ENCODE measurements at regions not wholly inside any gene's neighbourhood (a gene's known extent, or its start where the extent isn't known, plus 50 kb on each side); places are given as distances from the start of the nearest gene placed in this dataset.

DNA sequence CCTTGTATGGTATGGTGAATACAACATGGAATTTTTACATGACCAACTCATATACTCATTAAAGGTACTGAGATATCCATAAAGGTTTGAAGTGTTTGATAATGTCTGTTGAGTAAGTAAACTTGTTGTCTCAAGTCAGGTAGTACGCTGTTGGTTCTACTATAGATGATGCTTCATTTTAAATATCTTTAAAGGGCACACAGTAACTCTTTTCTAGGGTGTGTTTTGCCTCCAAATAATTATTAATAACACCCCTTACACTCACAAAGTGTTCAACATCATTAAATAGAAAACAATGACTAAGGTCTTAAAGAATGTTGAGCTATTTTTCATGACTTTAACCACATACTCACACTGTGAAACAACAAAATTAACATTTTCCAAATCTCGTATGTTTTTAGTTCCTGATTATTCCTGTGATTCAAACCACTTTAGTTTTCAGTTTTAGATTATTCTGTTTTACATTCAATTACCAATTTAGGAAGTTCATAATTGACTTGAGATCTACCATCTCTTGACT is 220.0 kb upstream of the NANOGP8 start:
- H3K27ac ChIP-seq (ENCODE audit: low read length): no peak overlapping the region
- H3K4me1 ChIP-seq (ENCODE audit: control insufficient read depth, insufficient read depth, low read length): peaks cover 3% of the 10 kb centered on the region
- H3K9me3 ChIP-seq (ENCODE audit: control insufficient read depth in 2 of 2, low read length in 2 of 2): no peaks in the 10 kb centered on the region

DNA sequence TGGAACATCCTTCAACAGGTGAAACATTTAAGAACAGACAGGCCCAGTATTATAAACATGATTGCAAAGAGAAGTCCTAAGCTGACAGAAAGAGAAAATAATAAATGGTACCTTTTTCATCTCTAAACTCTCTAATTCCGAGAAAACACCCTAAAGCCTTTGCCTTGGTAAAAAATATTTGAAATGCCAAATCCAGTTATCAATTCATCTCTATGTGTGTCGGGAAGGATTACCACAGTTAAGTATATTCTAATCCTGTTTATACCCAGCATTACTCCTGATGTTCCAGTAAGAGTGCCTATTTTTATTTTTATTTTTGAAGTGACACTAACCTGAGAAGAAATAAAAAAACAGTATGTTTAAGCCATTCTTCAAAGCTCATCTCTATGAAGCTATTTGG is 219.3 kb upstream of the NANOGP8 start:
- H3K27me3 ChIP-seq (ENCODE audit: control insufficient read depth in 1 of 2, insufficient read depth in 2 of 2, low read length in 2 of 2): no peaks in the 10 kb centered on the region
- no peak overlapping the region for H3K27ac ChIP-seq (ENCODE audit: low read length)
- H3K9ac ChIP-seq (ENCODE audit: low read length in 2 of 2): no peak overlapping the region
- H3K4me3 ChIP-seq (ENCODE audit: low read length in 2 of 2): no peak overlapping the region
- H3K36me3 ChIP-seq (ENCODE audit: control insufficient read depth in 2 of 2, insufficient read depth in 2 of 2, low read length in 2 of 2): no peaks in the 10 kb centered on the region
- no peaks in the 10 kb centered on the region for H3K9me3 ChIP-seq (ENCODE audit: control insufficient read depth in 2 of 2, low read length in 2 of 2)
- H3K4me1 ChIP-seq (ENCODE audit: control insufficient read depth, insufficient read depth, low read length): peaks cover 3% of the 10 kb centered on the region

More for the DNA sequence above, 220.0 kb upstream of the NANOGP8 start:
- Histone ChIP-seq H3K9ac (ENCODE audit: low read length in 2 of 2) (no peak overlapping the region), H3K4me3 (ENCODE audit: low read length in 2 of 2) (no peak overlapping the region), H3K36me3 (ENCODE audit: control insufficient read depth in 2 of 2, insufficient read depth in 2 of 2, low read length in 2 of 2) (no peaks in the 10 kb centered on the region), H3K27me3 (ENCODE audit: control insufficient read depth in 1 of 2, insufficient read depth in 2 of 2, low read length in 2 of 2) (no peaks in the 10 kb centered on the region)

DNA sequence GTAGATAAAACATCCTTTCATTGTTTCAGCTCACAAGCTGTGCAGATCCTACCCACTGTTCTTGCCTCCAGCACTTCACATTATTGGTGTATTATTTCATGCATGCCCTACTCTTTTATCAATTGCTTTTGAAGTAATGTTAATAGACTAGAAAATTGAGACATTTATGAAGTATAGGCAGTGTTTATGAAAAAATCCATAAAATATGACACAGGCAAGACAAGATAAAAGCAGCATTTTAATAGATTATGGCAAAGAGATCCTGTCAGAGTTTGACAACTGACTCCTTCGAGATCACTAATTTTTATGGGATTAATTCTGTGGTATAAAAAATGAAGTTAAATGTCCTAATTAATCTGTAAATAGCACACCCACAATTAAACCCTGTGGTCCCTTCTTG is 217.2 kb upstream of the NANOGP8 start:
- Histone ChIP-seq H3K9ac (ENCODE audit: low read length in 2 of 2) (no peak overlapping the region), H3K27me3 (ENCODE audit: control insufficient read depth in 1 of 2, insufficient read depth in 2 of 2, low read length in 2 of 2) (no peaks in the 10 kb centered on the region), H3K27ac (ENCODE audit: low read length) (no peak overlapping the region), H3K4me3 (ENCODE audit: low read length in 2 of 2) (no peak overlapping the region), H3K36me3 (ENCODE audit: control insufficient read depth in 2 of 2, insufficient read depth in 2 of 2, low read length in 2 of 2) (no peaks in the 10 kb centered on the region), H3K9me3 (ENCODE audit: control insufficient read depth in 2 of 2, low read length in 2 of 2) (no peaks in the 10 kb centered on the region), H3K4me1 (ENCODE audit: control insufficient read depth, insufficient read depth, low read length) (peaks cover 3% of the 10 kb centered on the region)

DNA sequence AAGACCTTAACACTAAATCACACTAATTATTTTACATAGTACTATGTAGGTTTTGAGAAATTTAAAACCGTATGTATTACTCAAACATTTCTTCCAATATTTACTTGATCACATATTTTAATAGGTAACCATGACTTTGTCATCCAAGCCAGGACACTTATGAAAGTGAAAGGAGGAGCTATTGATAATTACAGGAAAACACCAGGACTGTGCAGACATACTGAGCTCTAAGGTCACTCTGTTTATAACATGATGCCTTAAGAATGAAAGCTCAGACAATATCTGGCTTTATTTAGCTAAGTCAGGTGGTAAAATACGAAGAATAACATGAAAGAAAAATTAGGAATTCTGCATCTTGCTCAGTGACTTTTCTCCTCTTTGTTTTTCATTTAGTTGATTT is 216.0 kb upstream of the NANOGP8 start:
- no peaks in the 10 kb centered on the region for H3K9me3 ChIP-seq (ENCODE audit: control insufficient read depth in 2 of 2, low read length in 2 of 2)
- no peaks in the 10 kb centered on the region for H3K36me3 ChIP-seq (ENCODE audit: control insufficient read depth in 2 of 2, insufficient read depth in 2 of 2, low read length in 2 of 2)
- no peaks in the 10 kb centered on the region for H3K4me1 ChIP-seq (ENCODE audit: control insufficient read depth, insufficient read depth, low read length)
- no peak overlapping the region for H3K27ac ChIP-seq (ENCODE audit: low read length)
- H3K4me3 ChIP-seq (ENCODE audit: low read length in 2 of 2): no peak overlapping the region
- H3K27me3 ChIP-seq (ENCODE audit: control insufficient read depth in 1 of 2, insufficient read depth in 2 of 2, low read length in 2 of 2): no peaks in the 10 kb centered on the region
- no peak overlapping the region for H3K9ac ChIP-seq (ENCODE audit: low read length in 2 of 2)

DNA sequence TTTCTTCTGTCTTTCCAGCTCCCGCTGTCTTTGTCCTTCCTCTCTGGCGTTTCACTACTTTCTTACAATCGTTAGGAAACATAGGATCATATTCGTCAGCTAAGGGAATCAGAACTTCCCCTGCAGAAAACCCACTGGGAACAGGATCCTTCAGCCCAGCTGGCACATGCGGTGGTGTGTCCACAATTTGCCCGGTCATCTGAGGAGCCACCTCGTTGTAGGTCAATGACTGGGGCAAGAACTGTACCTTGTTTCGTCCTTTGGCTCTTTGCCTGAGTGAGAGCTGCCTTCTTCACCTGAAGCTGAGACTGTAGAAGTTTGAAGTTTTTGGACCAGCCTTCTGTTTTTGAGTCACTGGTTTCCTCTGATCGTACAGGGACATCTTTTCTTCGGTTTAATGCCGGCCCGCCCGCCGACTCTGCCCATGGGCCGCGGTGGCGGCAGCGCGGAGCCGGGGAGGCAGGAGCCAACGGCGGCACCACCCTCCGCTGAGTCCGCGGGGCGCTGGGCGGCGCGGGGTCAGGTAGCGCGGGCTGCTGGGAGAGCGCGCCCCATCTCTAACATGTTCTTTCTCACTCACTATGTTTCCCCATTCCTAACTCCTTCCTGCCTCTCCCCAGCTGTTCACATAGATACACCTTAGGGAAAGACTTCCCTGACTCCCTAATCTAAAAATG is 214.1 kb upstream of the NANOGP8 start:
- Histone ChIP-seq H3K27me3 (ENCODE audit: control insufficient read depth in 1 of 2, insufficient read depth in 2 of 2, low read length in 2 of 2) (no peaks in the 10 kb centered on the region), H3K9ac (ENCODE audit: low read length in 2 of 2) (no peak overlapping the region), H3K27ac (ENCODE audit: low read length) (no peak overlapping the region), H3K36me3 (ENCODE audit: control insufficient read depth in 2 of 2, insufficient read depth in 2 of 2, low read length in 2 of 2) (no peaks in the 10 kb centered on the region), H3K4me1 (ENCODE audit: control insufficient read depth, insufficient read depth, low read length) (no peaks in the 10 kb centered on the region), H3K9me3 (ENCODE audit: control insufficient read depth in 2 of 2, low read length in 2 of 2) (no peaks in the 10 kb centered on the region), H3K4me3 (ENCODE audit: low read length in 2 of 2) (no peak overlapping the region)

DNA sequence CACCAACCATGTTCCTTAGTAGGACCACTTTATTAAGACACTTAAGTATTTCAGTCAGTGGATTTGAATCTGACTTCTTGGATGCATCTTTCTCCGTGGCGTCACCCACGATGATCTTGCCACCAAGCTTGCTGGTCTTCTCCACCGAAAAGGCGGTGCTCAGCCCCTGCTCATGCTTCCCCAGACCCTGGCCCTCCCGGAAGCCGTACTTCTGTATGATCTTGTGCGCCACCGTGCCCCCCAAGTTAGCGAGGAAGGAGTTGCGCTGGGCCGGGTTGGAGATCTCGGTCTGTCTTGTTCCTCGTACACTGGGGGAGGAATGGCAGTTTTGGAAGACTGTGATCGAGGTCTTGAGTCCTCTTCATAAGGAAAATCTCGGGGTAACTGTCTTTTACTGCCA is 213.4 kb upstream of the NANOGP8 start:
- no peak overlapping the region for H3K9ac ChIP-seq (ENCODE audit: low read length in 2 of 2)
- H3K4me1 ChIP-seq (ENCODE audit: control insufficient read depth, insufficient read depth, low read length): no peaks in the 10 kb centered on the region
- H3K36me3 ChIP-seq (ENCODE audit: control insufficient read depth in 2 of 2, insufficient read depth in 2 of 2, low read length in 2 of 2): no peaks in the 10 kb centered on the region

DNA sequence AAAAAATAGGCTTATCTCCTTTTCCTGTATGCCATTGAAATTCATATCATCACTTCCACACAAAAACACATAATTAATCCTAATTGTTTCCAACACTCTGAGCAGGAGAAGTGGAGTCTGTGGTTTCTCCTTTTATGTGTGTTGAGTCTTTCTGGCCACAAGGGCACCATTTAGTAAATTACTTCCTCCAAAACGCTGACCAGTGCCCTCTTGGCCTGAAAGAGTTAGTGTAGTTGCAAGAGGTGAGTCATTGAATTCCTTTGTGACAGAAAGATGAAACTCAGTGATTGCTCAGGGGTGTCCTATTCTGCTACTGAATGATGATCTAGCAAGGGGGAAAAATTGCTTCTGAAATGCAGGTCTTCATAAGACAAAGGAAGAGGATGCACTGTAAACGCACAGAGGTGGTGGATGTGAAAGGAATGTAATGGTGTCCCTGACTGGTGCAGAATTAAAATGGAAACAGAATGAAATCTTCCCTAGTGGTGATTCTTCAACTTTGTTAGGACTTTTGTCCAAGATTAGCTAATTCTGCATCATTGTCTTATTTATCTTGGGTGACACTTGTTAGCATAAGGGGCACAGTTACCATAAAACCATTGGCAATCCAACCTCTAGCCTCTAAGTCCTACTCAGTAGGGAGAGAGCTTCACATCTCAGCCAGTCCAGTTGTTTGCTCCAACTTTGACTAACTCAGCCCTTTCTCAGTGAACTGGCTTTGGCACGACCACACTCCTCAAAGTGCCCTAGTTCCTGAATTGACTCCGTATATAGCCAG is 208.4 kb upstream of the NANOGP8 start:
- no peak overlapping the region for H3K9ac ChIP-seq (ENCODE audit: low read length in 2 of 2)
- no peaks in the 10 kb centered on the region for H3K36me3 ChIP-seq (ENCODE audit: control insufficient read depth in 2 of 2, insufficient read depth in 2 of 2, low read length in 2 of 2)
- H3K9me3 ChIP-seq (ENCODE audit: control insufficient read depth in 2 of 2, low read length in 2 of 2): no peaks in the 10 kb centered on the region
- no peaks in the 10 kb centered on the region for H3K4me1 ChIP-seq (ENCODE audit: control insufficient read depth, insufficient read depth, low read length)
- no peaks in the 10 kb centered on the region for H3K27me3 ChIP-seq (ENCODE audit: control insufficient read depth in 1 of 2, insufficient read depth in 2 of 2, low read length in 2 of 2)
- H3K27ac ChIP-seq (ENCODE audit: low read length): no peak overlapping the region
- H3K4me3 ChIP-seq (ENCODE audit: low read length in 2 of 2): no peak overlapping the region

More for the DNA sequence above, 213.4 kb upstream of the NANOGP8 start:
- no peaks in the 10 kb centered on the region for H3K9me3 ChIP-seq (ENCODE audit: control insufficient read depth in 2 of 2, low read length in 2 of 2)
- no peaks in the 10 kb centered on the region for H3K27me3 ChIP-seq (ENCODE audit: control insufficient read depth in 1 of 2, insufficient read depth in 2 of 2, low read length in 2 of 2)
- no peak overlapping the region for H3K27ac ChIP-seq (ENCODE audit: low read length)
- no peak overlapping the region for H3K4me3 ChIP-seq (ENCODE audit: low read length in 2 of 2)

DNA sequence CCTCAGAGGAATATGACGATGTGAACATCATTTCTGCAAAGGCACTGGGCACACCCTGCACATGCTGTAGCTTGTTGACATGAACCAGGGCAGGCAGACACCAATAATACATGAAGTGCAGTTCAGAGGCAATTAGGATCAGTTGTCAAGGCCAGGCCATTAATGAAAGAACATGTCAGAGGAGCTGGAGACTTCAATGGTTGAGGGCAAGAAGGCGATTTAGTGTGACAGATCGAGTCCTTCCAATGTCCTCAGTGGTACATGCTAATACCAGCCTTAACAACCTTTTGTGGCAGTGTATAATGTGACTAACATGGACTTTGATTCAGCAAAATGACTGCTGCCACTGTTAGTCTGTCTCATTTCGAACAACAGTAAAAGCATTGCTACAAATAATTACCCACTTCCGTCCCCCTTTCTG is 205.2 kb upstream of the NANOGP8 start:
- Histone ChIP-seq H3K27me3 (ENCODE audit: control insufficient read depth in 1 of 2, insufficient read depth in 2 of 2, low read length in 2 of 2) (no peaks in the 10 kb centered on the region), H3K4me1 (ENCODE audit: control insufficient read depth, insufficient read depth, low read length) (no peaks in the 10 kb centered on the region), H3K4me3 (ENCODE audit: low read length in 2 of 2) (no peak overlapping the region), H3K9ac (ENCODE audit: low read length in 2 of 2) (no peak overlapping the region), H3K9me3 (ENCODE audit: control insufficient read depth in 2 of 2, low read length in 2 of 2) (no peaks in the 10 kb centered on the region), H3K27ac (ENCODE audit: low read length) (no peak overlapping the region), H3K36me3 (ENCODE audit: control insufficient read depth in 2 of 2, insufficient read depth in 2 of 2, low read length in 2 of 2) (no peaks in the 10 kb centered on the region)

DNA sequence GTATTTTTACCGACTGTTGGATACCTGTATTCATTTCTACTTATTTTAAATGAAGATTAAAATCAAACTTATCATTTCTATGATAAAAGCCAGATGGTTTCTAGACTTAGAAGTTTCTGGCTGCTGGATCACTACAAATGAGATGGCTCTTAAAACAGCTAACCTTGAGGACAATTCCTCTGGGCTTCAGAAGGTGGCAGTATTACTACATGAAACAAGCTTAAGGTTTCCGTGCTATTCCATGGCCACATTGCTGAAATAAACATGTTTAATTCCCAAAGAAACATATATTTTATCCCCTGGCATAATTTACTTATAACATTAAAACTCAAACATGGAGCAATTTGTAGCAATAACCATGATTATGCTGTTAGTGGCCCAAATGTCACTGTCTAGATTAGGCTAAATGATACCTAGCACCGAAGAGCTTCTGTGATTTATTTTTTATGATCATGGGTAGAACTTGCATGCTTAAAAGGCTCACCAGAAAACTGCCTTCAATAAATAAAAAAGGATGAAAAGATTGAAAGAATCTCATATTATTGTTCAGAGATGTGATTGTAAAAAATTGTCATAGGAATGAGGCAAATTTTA is 204.0 kb upstream of the NANOGP8 start:
- H3K27ac ChIP-seq (ENCODE audit: low read length): no peak overlapping the region
- H3K27me3 ChIP-seq (ENCODE audit: control insufficient read depth in 1 of 2, insufficient read depth in 2 of 2, low read length in 2 of 2): no peaks in the 10 kb centered on the region
- no peaks in the 10 kb centered on the region for H3K9me3 ChIP-seq (ENCODE audit: control insufficient read depth in 2 of 2, low read length in 2 of 2)
- no peaks in the 10 kb centered on the region for H3K36me3 ChIP-seq (ENCODE audit: control insufficient read depth in 2 of 2, insufficient read depth in 2 of 2, low read length in 2 of 2)
- no peak overlapping the region for H3K9ac ChIP-seq (ENCODE audit: low read length in 2 of 2)
- H3K4me1 ChIP-seq (ENCODE audit: control insufficient read depth, insufficient read depth, low read length): no peaks in the 10 kb centered on the region
- H3K4me3 ChIP-seq (ENCODE audit: low read length in 2 of 2): no peak overlapping the region

DNA sequence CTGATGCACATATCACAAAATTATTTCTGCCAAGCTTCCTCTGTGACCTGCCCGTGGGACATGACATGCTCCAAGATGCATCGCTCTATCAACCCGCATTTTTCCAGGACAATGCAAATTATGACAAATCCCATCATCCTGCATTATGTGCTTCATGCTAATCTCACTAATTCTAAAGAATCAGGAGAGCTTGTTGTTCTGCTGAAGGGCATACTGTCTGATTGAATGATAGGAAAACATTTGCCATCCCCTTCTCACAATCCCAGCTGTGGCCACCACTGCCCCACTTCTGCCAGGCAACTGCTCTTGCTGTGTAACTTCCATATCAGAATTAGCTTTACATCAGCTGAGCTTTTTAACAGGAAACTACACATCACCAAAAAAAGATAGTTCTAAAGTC is 203.5 kb upstream of the NANOGP8 start:
- no peak overlapping the region for H3K27ac ChIP-seq (ENCODE audit: low read length)
- H3K9ac ChIP-seq (ENCODE audit: low read length in 2 of 2): no peak overlapping the region
- no peaks in the 10 kb centered on the region for H3K9me3 ChIP-seq (ENCODE audit: control insufficient read depth in 2 of 2, low read length in 2 of 2)
- no peaks in the 10 kb centered on the region for H3K36me3 ChIP-seq (ENCODE audit: control insufficient read depth in 2 of 2, insufficient read depth in 2 of 2, low read length in 2 of 2)
- no peaks in the 10 kb centered on the region for H3K27me3 ChIP-seq (ENCODE audit: control insufficient read depth in 1 of 2, insufficient read depth in 2 of 2, low read length in 2 of 2)
- H3K4me3 ChIP-seq (ENCODE audit: low read length in 2 of 2): no peak overlapping the region
- H3K4me1 ChIP-seq (ENCODE audit: control insufficient read depth, insufficient read depth, low read length): no peaks in the 10 kb centered on the region
